ENCODE measurements at regions not wholly inside any gene's neighbourhood (a gene's known extent, or its start where the extent isn't known, plus 50 kb on each side); places are given as distances from the start of the nearest gene placed in this dataset.

- ChIA-PET POLR2A (ENCODE audit: unreplicated experiment) (no interaction called here), CTCF (no interaction called here)
- H3K36me3 ChIP-seq (ENCODE audit: low read depth) = no peaks in the 10 kb centered on the region
- no peak for DNase-seq
- TF ChIP-seq EZH2 (IDR thresholded peaks at IDR 0.05; ENCODE audit: low read depth) = no peak
- TF ChIP-seq, protein P1, sequence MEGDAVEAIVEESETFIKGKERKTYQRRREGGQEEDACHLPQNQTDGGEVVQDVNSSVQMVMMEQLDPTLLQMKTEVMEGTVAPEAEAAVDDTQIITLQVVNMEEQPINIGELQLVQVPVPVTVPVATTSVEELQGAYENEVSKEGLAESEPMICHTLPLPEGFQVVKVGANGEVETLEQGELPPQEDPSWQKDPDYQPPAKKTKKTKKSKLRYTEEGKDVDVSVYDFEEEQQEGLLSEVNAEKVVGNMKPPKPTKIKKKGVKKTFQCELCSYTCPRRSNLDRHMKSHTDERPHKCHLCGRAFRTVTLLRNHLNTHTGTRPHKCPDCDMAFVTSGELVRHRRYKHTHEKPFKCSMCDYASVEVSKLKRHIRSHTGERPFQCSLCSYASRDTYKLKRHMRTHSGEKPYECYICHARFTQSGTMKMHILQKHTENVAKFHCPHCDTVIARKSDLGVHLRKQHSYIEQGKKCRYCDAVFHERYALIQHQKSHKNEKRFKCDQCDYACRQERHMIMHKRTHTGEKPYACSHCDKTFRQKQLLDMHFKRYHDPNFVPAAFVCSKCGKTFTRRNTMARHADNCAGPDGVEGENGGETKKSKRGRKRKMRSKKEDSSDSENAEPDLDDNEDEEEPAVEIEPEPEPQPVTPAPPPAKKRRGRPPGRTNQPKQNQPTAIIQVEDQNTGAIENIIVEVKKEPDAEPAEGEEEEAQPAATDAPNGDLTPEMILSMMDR (conservative IDR thresholded peaks at IDR 0.05) = no peak
- H4K20me1 ChIP-seq (ENCODE audit: insufficient read depth) = no peaks in the 10 kb centered on the region
- no peaks in the 10 kb centered on the region for H3F3A ChIP-seq (ENCODE audit: insufficient read depth, low read depth)
- H3K79me2 ChIP-seq (ENCODE audit: low read depth) = no peaks in the 10 kb centered on the region
- no peak overlapping the region for H3K4me3 ChIP-seq
- BruUV-seq (replicated peaks) = no TSS peak
- intact Hi-C loops (cut with micrococcal nuclease; ENCODE audit: unreplicated experiment) = loop anchor here (2.0 kb wide), 1 partner anchor 267 kb away; no protein-coding TSS in a partner anchor
- peak overlapping the region; percentile 38; the same call in 1 of the 2 replicates for H3K4me2 ChIP-seq
- H3K27ac ChIP-seq = no peak overlapping the region
- H3K27me3 ChIP-seq (ENCODE audit: insufficient read depth, low read depth) = peaks cover 17% of the 10 kb centered on the region
- no peak overlapping the region for H2AFZ ChIP-seq
- H3K9me2 ChIP-seq (ENCODE audit: insufficient read depth) = no peaks in the 10 kb centered on the region
- no peaks in the 10 kb centered on the region for H3K4me1 ChIP-seq (replicated peaks; ENCODE audit: insufficient read depth)
- no peaks in the 10 kb centered on the region for H3K9me3 ChIP-seq (ENCODE audit: insufficient read depth, low read depth)
Measured at GRCh38 chr6:168884050-168884645, 369.5 kb downstream of the THBS2 start.

DNA sequence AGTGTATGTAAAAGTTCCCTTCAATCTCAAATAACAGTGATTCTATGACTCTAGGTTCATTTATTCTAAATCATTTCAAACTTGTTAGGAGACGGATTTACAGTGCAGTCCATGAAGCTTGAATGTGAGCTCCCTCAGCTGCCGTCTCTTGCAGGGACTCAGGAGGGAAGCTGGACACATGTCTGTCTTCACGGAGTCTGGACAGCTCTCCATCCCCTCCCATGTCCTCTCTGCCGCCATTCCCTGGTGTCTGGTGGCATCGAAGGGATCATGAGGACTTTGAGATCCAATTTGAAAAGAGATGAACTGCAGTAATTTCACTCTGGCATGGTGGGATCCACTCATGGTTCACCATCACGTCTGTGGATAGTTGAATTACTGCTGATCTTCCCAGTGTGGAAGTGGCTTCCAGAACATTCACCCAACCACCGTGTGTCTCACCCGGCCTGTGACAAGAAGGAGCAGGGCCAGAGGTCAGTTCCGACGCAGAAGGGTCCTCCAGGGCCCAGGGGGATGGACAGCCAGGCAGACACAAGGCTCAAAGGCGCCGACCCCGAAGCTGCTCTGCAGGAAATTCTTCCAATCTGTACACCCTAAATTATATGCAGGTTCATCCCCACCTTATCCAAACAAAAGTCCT, 370.1 kb downstream of the THBS2 start:
- no peak overlapping the region for H3K4me2 ChIP-seq

DNA sequence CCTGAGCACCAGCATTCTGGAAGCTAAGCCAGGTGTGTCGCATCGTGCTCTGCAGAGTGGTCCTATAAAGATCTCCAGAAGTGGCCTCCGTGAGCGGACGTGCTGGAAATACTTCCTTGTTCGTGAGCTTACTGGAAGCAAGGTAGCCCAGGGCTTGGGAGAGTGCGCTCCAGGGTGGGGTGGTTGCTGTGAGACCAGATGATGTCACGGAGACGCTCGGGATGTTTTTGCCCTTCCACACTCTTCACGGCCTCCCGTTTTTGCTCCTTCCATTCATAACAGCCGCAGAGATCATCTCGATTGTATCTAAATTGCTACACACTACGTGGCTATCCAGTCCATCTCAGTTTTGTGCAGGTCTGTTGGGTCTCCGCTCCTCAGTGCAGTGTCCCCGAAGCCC, 373.4 kb downstream of the THBS2 start:
- H3K36me3 ChIP-seq (ENCODE audit: low read depth) = no peaks in the 10 kb centered on the region
- no peaks in the 10 kb centered on the region for H3K27me3 ChIP-seq (ENCODE audit: insufficient read depth, low read depth)
- H3K4me1 ChIP-seq (replicated peaks; ENCODE audit: insufficient read depth) = peaks cover 12% of the 10 kb centered on the region
- TF ChIP-seq, protein P1 (conservative IDR thresholded peaks at IDR 0.05) = no peak
- no peak for TF ChIP-seq EZH2 (IDR thresholded peaks at IDR 0.05; ENCODE audit: low read depth)
- no peaks in the 10 kb centered on the region for H4K20me1 ChIP-seq (ENCODE audit: insufficient read depth)
- peaks cover 13% of the 10 kb centered on the region; the same call in 1 of the 2 replicates for H3F3A ChIP-seq (ENCODE audit: insufficient read depth, low read depth)
- ChIA-PET POLR2A (ENCODE audit: unreplicated experiment) (no interaction called here), CTCF (no interaction called here)
- DNase-seq = no peak
- no peaks in the 10 kb centered on the region for H3K9me2 ChIP-seq (ENCODE audit: insufficient read depth)
- no TSS peak for BruUV-seq (replicated peaks)
- intact Hi-C loops (cut with micrococcal nuclease; ENCODE audit: unreplicated experiment) = no loop called here
- H3K9me3 ChIP-seq (ENCODE audit: insufficient read depth, low read depth) = no peaks in the 10 kb centered on the region
- no peaks in the 10 kb centered on the region for H3K79me2 ChIP-seq (ENCODE audit: low read depth)
- no peak overlapping the region for H3K4me2 ChIP-seq
- H3K27ac ChIP-seq = no peak overlapping the region
- no peak overlapping the region for H3K4me3 ChIP-seq
- no peak overlapping the region for H2AFZ ChIP-seq

More for the DNA sequence above, 370.1 kb downstream of the THBS2 start:
- Histone ChIP-seq H3K27me3 (ENCODE audit: insufficient read depth, low read depth) (peaks cover 11% of the 10 kb centered on the region), H3K4me3 (no peak overlapping the region), H4K20me1 (ENCODE audit: insufficient read depth) (no peaks in the 10 kb centered on the region), H3K79me2 (ENCODE audit: low read depth) (no peaks in the 10 kb centered on the region), H3K27ac (no peak overlapping the region), H3K9me3 (ENCODE audit: insufficient read depth, low read depth) (no peaks in the 10 kb centered on the region), H3K36me3 (ENCODE audit: low read depth) (no peaks in the 10 kb centered on the region), H3F3A (ENCODE audit: insufficient read depth, low read depth) (no peaks in the 10 kb centered on the region), H3K9me2 (ENCODE audit: insufficient read depth) (no peaks in the 10 kb centered on the region), H2AFZ (no peak overlapping the region), H3K4me1 (replicated peaks; ENCODE audit: insufficient read depth) (no peaks in the 10 kb centered on the region)
- intact Hi-C loops (cut with micrococcal nuclease; ENCODE audit: unreplicated experiment) = loop anchor here (2.0 kb wide), 1 partner anchor 267 kb away; no protein-coding TSS in a partner anchor
- ChIA-PET CTCF (no interaction called here), POLR2A (ENCODE audit: unreplicated experiment) (no interaction called here)
- TF ChIP-seq EZH2 (IDR thresholded peaks at IDR 0.05; ENCODE audit: low read depth) = no peak
- TF ChIP-seq, protein P1 (conservative IDR thresholded peaks at IDR 0.05) = no peak
- no peak for DNase-seq
- BruUV-seq (replicated peaks) = no TSS peak
